Frontal cortex (tissue), 3 donors: ENCODE measurements at regions not wholly inside any gene's neighbourhood (a gene's known extent, or its start where the extent isn't known, plus 50 kb on each side); places are given as distances from the start of the nearest gene placed in this dataset.

Experiments used
- DNase-seq, 2 donors: peaks; one replicate each; pipeline ENCODE4 v3.0.0; 2012; ENCODE audit warnings: low spot score in 2 of 2
- FAIRE-seq: peaks from 2 replicates; lab custom pipeline; 2012; peaks lifted over from hg19 to GRCh38; lab: Jason Lieb, UNC
- donor health status: control.
- donor health status: control.
- donor health status: control.

DNA sequence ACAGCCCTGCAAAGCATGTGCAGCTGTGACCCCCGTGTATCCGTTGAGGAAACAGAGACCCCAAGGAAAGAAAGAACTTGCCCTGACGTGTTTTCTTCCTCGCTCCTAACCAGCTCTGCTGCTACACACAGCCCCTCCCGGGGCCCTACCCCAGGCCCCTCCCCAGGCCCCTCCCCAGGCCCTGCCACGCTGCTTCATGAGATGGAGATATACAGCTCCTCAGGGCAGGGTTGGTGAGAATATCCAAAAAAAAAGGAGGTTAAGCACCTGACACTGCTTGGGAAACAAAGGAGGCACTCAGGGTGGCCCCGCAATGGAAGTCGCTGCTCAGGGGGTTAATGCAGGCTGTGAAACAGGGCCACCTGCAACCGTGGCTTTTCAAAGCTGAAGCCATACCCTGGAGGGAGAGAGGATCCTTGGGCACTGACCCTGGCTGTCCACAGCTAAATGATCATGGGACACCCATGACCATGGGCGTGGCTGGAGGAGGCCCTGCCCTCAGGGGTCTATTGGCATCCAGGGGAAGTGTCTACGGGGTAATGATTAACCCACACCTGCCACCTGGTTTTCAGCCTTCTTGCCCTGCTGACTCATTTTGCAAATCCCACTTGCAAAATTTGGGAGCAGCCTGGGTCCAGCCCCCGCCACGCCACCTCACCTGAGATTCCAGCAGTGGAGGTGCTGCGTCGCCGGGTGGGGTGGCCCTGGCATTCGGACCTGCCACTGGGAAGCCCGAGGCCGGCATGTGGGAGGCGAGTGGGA lies 112.1 kb upstream of the ANO1 start:
- no peak for FAIRE-seq
- no peak for DNase-seq

- DNase-seq (no peak), FAIRE-seq (no peak)
Measured at GRCh38 chr11:69966583-69966835, 111.6 kb upstream of the ANO1 start.

- DNase-seq (no peak), FAIRE-seq (no peak)
Measured at GRCh38 chr11:69966910-69967483, 111.1 kb upstream of the ANO1 start.

- DNase-seq (no peak), FAIRE-seq (no peak)
Measured at GRCh38 chr11:69967484-69967883, 110.6 kb upstream of the ANO1 start.

GRCh38 chr11:69968396-69969347 lies 109.4 kb upstream of the ANO1 start:
- DNase-seq = no peak
- no peak for FAIRE-seq

DNA sequence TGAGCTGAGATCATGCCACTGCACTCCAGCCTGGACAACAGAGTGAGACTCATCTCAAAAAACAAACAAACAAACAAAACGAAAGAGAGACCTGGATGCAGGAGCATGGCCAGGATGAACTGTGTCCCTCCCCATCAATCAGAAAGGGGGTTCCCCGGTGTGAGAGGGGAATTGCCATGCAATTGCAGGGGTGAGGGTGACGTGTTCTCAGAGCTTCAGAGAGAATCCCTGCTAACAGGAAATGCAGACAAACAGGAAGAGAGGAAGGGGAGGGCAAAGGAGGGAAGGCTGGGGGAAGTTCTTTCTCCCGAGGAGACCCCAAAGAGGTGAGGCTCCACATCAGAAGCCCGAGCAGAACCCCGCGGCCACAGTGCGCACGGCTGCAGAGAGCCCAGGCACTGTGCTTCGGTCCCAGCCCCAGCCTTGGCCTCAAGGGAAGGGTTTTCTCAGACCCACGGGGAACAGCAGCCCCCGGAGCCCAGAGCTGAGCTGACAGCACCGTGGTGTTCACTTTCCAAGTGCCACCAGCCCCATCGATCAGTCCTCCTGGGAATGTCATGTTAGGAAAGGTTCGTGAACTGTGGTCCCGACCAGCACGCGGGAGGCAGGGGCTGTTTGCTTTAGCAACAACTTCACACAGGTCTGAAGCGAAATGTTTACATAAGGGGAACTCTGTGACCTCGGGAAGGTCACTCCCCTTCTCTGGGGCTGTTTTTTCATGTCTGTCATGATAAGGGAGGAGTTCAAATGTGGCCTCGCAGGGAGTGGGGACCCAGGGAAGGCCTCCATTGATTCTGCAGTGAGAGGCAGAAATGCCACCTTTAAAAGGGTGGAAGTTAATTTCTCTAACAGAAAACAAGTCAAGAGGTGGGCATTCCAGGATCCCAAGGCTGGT lies 108.0 kb upstream of the ANO1 start:
- FAIRE-seq = no peak
- DNase-seq = no peak

DNA sequence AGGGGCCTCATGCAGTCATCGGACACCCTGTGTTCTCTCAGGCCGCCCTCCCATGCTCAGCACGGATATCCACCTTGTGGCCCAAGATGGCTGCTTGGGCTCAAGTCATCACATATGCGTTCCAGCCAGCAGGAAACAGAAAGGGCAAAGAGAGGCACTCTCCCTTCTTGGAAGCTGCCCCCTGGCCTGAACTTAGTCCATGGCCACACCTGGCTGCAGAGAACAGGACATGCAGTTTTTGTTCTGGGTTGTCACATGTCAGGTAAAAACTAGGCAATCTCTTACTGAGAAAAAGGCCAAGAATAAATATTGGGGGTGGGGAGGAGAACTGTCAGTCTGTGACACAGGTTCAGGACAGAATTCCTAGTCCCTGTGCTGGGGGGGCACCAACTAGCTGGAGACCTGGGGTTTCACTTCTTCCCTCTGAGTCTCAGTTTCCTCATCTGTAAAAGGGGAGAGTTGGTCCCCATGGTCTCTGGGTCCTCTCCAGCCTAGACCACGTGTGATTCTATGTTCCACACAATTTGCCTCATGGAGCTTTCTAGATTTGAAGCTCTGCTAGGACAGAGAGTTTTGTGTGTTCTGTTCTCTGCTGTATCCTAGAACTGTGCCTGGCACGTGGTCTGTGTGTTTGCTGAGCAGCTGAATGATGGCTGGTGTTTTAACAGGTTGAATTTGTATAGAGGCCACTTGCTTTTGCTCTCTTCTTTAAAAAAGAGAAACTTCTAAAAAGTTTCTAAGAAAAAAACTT lies 107.2 kb upstream of the ANO1 start:
- FAIRE-seq = no peak
- DNase-seq = no peak

DNA sequence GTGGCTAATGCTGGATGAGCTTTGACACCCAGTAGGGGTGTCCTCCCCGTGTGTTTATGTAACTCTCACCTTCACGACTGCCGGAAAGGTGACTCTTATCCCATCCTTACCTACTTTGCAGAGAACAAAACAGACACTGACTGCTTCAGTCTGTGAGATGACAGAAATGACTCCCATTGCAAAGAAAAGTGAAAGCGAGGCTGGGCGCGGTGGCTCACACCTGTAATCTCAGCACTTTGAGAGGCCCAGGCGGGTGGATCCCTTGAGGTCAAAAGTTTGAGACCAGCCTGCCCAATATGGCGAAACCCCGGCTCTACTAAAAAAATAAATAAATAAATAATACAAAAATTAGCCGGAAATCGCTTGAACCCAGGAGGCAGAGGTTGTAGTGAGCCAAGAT lies 106.4 kb upstream of the ANO1 start:
- no peak for FAIRE-seq
- DNase-seq = no peak

GRCh38 chr11:69972351-69972802 lies 105.7 kb upstream of the ANO1 start:
- FAIRE-seq (no peak), DNase-seq (no peak)

GRCh38 chr11:69974528-69974927 lies 103.6 kb upstream of the ANO1 start:
- DNase-seq (no peak), FAIRE-seq (no peak)

DNA sequence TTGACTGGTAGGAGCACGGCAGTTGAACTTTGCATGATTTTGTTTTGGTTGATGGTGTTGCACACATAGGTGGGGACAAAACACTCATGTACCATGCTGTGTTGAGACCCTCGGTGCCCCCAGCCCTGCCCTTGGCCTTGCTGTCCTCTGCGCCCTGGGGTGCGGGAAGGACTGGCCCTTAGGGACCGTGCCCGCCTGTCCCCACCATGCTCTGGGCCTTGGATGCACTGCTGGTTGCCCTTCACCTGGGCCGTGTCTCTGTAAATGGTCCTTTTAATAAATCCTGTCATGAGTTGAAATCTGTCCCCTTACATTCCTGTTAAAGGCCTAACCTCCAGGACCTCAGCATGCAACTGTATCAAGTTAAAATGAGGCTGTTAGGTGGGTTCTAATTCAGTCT lies 102.3 kb upstream of the ANO1 start:
- no peak for FAIRE-seq
- DNase-seq = no peak

DNA sequence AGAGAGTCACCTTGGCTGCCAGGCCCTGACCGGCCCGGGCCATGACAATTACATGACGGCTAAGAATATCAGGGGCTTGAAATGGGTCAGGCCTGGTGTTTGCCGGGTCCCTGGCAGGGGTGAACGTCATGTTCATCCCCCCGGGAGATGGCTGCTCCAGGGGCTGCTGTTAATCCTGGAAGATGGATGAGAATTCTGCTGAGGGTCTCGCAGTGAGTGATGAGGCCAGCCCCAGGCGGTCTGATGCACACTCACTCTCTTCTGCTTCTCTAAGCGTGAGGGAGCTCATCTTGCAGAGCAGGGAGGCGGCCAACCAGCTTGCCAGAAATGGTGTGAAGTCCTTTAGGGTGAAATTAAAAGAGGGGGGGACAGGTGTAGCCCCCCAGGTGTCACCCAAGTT lies 101.3 kb upstream of the ANO1 start:
- DNase-seq = no peak
- FAIRE-seq = no peak

DNA sequence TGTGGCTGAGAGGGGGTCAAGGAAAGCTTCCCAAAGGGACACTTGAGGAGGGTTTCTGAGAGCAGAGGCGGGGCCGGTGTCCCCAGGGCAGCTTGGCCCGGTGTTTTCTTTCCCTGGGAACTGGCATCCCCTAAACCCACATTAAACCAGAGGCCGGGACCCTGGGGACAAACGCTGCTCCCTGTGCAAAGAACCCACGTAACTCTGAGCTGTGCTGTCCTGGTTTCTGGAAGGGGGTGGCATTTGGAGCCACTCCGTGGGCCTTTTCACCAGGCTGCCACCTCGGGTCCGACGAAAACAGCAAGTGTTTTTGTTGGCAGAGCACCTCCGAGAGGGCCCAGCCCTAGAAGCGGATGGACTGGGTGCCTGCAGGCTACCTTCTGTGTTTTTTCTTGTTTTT lies 100.2 kb upstream of the ANO1 start:
- DNase-seq = no peak
- FAIRE-seq = no peak

DNA sequence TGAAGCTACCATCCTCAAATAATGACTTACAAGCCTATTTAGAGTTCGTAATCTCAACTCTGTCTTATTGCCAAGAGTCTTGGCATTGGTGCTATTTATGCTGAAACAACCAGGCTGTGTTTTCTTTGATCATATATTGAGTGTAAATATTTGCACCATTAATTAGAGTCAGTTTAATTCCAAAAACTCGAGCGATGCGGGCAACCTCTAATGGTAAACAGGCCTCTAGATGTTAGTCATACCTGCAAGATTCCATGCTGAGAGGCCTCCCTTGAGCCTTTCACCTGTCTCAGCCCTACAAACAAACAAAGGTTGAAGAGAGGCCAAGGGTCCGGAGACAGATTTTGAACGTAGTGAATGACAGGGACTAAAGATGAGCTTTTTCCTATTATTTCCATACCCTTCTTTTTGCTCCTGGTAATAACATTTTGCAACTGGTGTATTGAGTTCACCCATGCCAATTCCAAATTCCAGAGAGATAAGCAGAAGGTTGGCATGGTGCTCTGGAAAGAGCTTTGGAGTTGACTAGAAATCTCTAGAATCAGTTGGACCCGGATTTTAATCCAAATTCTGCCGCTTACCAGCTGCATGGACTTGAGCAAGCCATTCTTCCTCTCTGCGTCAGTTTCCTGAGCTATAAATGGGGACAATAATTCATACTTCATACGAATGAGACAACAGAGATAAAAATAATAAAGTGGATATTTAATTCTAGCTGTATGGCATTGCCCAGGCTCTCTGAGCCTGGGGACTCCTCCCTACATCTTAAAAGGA lies 99.1 kb upstream of the ANO1 start:
- FAIRE-seq (no peak), DNase-seq (no peak)

GRCh38 chr11:69979632-69980031 lies 98.5 kb upstream of the ANO1 start:
- FAIRE-seq = no peak

DNA sequence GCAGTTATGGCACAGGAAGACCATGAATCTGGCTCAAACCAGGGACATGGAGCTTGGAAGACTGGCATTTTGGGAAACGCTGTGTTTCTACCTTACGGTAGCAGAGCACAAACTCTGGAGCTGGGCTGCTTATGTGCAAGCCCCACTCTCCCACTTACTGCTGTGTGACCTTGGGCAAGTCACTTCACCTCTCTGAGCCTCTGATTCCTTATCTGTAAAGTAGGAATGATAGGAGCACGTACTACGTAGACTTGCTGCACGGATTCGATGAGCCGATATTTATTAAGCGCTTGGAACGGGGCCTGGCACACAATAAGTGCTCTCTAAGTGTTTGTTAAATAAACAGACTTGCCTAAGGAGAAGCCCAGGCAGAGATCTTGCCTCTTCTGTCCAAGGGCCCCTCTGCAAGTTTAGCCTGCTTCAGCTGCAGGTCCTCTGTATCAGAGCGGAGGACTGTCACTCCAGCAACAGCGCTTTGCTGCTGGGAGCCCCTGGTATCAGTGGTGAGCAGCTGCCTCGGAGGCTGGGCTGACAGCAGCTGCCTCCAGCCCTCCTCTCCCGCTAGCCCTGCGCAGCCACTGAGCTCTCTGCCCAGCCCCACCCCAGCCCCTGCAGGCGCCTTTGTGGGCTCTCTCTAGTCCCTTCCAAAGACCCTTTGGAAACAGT lies 96.9 kb upstream of the ANO1 start:
- DNase-seq (no peak), FAIRE-seq (no peak)

More at GRCh38 chr11:69979632-69980031, 98.5 kb upstream of the ANO1 start:
- no peak for DNase-seq

- DNase-seq (no peak), FAIRE-seq (no peak)
Measured at GRCh38 chr11:69982690-69983570, 95.2 kb upstream of the ANO1 start.
